Erythroblast (primary cell): ENCODE measurements at regions not wholly inside any gene's neighbourhood (a gene's known extent, or its start where the extent isn't known, plus 50 kb on each side); places are given as distances from the start of the nearest gene placed in this dataset.

ENCODE experiments used
- GATA1 ChIP-seq: IDR thresholded peaks from 2 replicates; pipeline ENCODE4 v1.6.1; 2011; ENCODE audit warnings: low read depth, mild to moderate bottlenecking, control low read depth, low read length, moderate library complexity
- POLR2A ChIP-seq: IDR thresholded peaks from 2 replicates; pipeline ENCODE4 v1.6.1; 2011; ENCODE audit warnings: mild to moderate bottlenecking, low read length

DNA sequence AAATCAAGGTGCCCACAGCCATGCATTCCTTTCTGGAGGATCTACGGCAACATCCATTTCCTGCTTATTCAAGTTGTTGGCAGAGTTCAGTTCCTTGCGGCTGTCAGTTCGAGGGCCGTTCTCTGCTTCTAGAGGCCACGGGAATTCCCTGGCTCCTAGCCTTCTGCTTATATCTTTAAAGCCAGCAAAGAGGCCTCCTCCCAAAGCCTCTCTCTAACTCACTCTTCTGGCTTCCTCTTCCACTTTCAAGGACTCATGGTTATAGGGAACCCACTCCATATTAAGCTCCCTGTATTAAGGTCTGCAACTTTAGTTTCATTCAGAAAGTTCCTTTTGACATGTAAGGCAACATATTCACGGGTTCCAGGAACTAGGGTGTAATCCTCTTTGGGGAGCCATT is 150.1 kb upstream of the RMP24 start:
- TF ChIP-seq POLR2A: no peak
- TF ChIP-seq GATA1: no peak
